ENCODE measurements at regions not wholly inside any gene's neighbourhood (a gene's known extent, or its start where the extent isn't known, plus 50 kb on each side); places are given as distances from the start of the nearest gene placed in this dataset.

GRCh38 chr10:113402602-113403001 lies 150.3 kb upstream of the HABP2 start:
- no peak for TF ChIP-seq CTCF (IDR thresholded peaks at IDR 0.05; ENCODE audit: low read depth, low read length)
- H3K4me3 ChIP-seq (ENCODE audit: low read depth, low read length): no peak overlapping the region

DNA sequence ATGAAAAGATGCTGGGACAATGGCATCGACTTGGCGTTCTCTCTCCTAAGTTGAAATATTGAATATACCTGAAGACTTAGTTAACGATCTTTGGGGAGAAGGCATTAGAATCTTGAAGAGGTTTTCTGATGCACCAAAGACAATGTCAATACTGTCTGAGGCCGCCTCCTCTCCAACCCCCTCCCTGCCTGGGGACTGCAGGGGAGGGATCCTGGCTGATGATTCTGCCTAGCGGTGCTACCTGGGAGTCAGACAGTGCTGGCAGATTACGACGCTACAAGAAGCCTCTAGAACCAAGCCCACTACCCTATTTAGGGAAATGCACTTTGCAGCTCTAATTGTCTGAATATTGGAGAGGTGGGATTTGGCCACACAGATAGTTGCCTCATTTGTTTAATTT lies 145.6 kb upstream of the HABP2 start:
- no peak for TF ChIP-seq CTCF (IDR thresholded peaks at IDR 0.05; ENCODE audit: low read depth, low read length)
- no peak overlapping the region for H3K4me3 ChIP-seq (ENCODE audit: low read depth, low read length)

GRCh38 chr10:113409175-113409574 lies 143.7 kb upstream of the HABP2 start:
- no peak for TF ChIP-seq CTCF (IDR thresholded peaks at IDR 0.05; ENCODE audit: low read depth, low read length)
- no peak overlapping the region for H3K4me3 ChIP-seq (ENCODE audit: low read depth, low read length)

GRCh38 chr10:113410618-113411017 lies 142.2 kb upstream of the HABP2 start:
- H3K4me3 ChIP-seq (ENCODE audit: low read depth, low read length): no peak overlapping the region
- TF ChIP-seq CTCF (IDR thresholded peaks at IDR 0.05; ENCODE audit: low read depth, low read length): no peak

DNA sequence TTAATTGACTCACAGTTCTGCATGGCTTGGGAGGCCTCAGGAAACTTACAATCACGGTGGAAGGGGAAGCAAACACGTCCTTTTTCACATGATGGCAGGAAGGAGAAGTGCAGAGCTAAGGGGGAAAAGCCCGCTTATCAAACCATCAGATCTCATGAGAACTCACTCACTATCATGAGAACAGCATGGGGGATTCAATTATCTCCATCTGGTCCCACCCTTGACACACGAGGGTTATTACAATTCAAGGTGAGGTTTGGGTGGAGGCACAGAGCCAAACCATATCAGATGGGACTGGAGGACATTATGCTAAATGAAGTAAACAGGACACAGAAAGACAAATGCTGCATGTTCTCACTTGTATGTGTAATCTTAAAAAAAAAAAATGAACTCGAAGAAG lies 141.4 kb upstream of the HABP2 start:
- H3K4me3 ChIP-seq (ENCODE audit: low read depth, low read length): no peak overlapping the region
- TF ChIP-seq CTCF (IDR thresholded peaks at IDR 0.05; ENCODE audit: low read depth, low read length): no peak

DNA sequence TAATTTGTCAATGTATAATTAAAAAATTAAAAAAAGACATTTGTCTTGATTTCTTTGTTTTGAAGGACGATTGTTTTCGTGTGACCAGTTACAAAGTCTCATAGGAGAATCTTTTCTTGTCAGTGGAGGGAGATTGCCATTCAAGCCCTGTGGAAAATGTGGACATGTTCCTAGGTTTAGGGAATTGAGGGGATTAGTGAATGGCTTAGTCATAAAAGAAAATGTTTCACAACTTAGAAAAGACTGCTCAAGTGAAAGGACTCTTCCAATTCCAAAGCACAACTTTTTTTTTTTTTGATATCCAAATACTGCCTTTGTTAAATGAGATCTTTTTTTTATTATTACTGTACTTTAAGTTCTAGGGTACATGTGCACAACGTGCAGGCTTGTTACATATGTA lies 140.7 kb upstream of the HABP2 start:
- no peak overlapping the region for H3K4me3 ChIP-seq (ENCODE audit: low read depth, low read length)
- TF ChIP-seq CTCF (IDR thresholded peaks at IDR 0.05; ENCODE audit: low read depth, low read length): no peak

DNA sequence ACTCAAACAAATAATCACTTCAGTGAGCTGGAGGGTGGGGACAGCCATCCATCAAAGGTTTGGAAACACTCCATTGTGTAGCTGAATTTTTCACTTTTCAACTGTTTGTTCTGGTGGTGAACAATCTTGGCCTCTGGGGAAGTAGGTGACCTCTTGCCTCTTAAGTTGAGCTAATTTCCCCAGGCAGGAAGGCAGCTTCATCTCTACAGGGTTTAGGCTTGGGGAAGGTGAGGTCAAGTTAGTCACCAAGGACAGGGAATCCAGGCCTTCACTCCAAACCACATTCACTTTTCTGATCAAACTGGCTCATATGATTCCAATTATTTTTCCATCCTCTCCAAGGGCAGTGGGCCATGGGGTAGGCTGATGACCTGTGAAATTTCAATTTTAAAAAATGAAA lies 138.3 kb upstream of the HABP2 start:
- no peak for TF ChIP-seq CTCF (IDR thresholded peaks at IDR 0.05; ENCODE audit: low read depth, low read length)
- no peak overlapping the region for H3K4me3 ChIP-seq (ENCODE audit: low read depth, low read length)
